Fibroblast of skin of right quadriceps (primary cell): ENCODE measurements at regions not wholly inside any gene's neighbourhood (a gene's known extent, or its start where the extent isn't known, plus 50 kb on each side); places are given as distances from the start of the nearest gene placed in this dataset.
"Not testable (repeated sequence)": the region's sequence is repeated elsewhere in the genome, so short reads cannot be mapped to it uniquely, and the experiment has no call there.

Experiments used
- DNase-seq: peaks from one replicate; pipeline ENCODE4 v3.0.0-alpha.2; 2013

DNA sequence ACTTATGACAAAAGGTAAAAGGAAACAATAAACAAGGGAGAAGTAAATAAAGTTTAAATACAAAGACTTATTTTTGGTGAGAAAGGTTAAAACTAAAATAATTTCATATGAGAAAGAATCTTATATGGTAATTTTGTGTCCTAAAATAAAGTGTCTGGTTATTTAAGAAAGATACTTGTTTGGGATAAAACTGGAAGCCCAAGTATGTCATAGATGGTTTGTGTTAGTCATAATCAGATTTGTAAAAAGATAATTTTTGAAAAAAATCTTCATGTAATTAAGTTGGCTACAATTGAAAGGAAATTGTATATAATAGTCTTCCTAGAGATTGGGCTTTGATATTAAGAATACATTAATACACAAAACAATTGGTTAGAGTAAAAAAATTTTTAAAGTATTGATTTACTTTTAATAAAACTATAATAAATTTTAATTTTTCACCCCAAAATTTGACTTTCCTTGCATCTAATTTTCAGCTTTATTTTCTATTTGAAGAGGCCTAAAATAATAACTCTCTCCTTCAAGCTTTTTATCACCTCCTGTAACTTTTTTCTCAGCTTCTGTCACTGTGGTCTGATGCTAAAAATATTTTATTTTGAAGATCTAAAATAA is 315.6 kb downstream of the SLITRK5 start:
- DNase-seq: no peak

DNA sequence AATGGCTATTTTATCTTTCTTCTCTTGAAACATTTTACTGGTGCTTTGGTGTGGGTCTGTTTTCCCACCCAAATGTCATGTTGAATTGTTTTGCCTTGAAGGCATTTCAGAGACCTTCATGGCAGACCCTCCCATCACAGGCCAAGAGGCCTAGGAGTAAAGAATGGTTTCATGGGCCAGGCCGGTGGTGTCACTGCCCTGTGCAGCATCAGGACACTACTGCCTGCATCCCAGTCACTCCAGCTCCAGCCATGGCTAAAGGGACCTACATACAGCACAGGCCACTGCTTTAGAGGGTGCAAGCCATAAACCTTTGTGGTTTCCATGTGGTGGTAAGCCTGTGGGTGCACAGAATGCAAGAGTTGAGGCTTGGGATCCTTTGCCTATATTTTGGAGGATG is 326.9 kb downstream of the SLITRK5 start:
- no peak for DNase-seq

DNA sequence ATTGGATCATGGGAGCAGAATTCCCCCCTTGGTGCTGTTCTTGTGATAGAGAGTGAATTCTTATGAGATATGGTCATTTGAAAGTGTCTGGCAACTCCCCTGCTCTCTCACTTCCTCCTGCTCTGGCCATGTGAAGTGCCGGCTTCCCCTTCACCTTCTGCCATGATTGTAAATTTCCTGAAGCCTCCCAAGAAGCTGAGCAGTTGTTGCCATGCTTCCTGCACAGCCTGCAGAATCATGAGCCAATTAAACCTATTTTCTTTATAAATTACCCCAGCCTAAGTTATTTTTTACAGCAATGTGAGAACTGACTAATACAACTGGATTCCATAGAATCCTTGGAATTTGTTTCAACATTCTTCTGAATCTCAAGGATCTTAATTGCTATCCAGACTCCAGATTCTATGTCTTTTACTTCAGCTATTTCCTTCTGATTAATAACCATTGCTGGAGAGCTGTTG is 328.1 kb downstream of the SLITRK5 start:
- peak; percentile 82 for DNase-seq

DNA sequence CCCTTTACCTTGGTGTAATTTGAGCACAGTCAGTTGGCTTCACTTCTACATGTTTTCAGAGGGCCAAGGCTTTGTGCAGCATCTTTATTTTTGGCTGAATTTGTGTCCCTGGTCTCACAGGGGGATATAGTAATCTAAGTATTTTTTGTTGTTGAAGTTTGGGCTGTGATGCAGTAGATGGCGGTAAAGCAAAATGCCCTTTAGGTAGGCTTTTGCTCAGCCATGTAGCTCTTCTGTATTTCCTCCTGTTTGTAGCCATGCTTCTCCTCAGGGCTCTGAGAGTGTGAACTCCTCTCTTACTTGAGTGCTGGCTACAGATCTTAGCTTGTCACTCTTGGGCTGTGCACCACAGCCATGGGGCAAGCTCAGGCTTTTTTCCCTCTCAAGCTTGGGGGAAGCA is 328.6 kb downstream of the SLITRK5 start:
- DNase-seq: no peak

DNA sequence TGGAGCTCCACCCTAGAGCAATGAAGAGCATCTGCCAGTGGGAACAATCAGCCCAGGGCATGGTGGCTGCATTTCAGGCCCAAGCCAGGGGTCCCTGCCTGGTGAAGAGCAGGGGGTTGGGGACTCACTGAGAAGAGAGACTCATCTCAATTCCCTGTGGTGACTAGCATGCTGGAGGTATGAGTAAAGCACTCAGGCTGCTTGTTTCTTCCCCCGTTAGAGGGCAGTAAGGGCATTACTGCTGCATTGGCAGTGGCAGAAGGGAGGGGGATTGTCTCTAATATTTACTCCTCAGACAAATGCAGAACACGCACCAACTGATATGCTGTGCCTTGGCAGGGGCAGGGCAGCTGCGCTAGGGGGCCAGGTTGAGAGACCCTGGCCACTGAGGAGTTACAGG is 329.1 kb downstream of the SLITRK5 start:
- DNase-seq: peak; percentile 8

DNA sequence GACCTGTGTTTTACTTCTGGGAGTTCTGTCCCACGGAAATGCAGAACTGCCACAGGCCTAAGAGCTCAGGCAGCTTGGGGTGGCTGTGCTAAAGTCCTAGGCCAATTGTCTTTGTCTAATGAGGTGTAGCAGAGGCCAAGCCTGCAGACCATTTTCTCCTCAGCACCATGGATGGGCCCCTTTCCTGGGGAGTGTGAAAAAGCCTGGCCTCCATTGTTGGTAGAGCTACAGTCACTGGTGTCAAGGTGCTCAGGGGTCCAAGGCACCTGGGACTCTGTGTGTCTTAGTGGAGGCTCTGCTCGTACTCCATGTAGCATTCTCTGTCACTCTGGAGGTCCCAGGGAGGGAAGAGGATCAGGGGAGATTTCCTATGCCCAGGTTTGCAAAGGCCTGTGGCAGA is 329.6 kb downstream of the SLITRK5 start:
- no peak for DNase-seq

DNA sequence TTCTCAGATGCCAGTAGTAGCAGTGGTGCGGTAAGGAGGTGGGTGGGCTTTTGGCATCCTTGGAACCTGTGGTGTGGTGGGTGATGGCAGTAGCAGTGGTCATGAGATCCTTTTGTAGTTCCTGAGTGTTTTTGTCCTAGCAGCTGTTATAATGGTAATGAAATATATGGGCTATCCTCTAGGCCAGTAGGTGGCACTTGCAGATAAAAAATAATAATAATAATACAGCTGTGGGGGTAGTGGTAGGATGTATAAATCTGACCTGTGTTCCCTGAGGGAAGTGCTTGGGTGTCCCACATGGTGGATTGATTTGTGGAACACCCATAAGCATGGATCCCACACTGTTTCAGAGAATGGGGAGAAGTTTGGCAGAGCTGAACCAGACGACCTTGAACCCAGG is 334.0 kb downstream of the SLITRK5 start:
- DNase-seq: peak; percentile 0

DNA sequence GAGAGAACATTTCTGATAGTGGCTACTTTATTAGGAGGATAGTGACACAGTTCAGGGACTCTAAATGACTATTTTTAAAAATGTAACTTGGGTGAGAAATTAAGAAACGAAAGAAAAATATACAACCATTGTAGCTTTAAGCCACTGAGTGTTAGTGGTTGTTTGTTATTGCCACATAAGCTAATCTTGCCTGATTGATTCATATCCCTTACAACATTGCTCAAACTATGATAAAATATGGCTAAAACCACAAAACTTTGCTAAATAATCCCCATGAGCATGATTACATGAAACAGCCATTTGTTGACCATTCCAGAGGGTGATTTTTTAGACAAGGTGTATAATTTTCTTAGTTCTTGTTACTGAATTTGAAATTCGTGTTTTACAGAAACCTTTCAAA is 343.4 kb downstream of the SLITRK5 start:
- no peak for DNase-seq

DNA sequence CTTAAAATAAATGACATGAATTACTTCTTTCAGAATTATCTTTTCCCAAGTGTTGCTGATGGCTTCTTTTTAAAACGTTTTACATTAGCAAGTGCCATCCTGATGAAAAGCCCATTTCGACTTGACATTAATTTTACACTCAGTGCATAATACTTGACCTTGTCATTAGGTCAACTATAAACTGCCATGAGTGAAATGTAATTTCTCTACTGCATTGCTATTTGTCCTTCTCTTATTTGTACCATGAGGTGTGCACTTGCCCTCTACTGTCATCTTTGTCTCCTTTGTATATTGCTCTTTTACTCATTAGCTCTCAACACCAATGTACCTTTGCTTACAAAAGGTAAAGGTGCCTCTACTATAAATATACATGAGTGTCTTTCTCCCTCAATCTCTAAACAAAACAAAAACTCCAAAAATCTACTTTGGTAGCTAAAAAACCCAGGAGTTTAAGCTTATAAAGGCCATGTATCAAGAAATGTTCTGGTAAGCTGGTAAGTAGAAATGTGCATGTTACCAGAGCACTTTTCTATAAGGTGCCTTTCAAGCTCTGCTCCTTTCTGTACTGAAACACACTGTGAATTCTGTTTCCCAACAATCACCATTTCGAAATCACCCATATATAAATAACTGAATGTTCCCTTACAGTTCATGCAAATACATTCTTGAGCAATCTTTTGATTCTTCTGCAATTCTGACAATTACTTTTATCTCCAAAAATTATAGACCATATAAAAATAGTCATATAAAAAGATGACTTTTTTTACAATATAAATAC is 351.4 kb downstream of the SLITRK5 start:
- DNase-seq: peak; percentile 2

DNA sequence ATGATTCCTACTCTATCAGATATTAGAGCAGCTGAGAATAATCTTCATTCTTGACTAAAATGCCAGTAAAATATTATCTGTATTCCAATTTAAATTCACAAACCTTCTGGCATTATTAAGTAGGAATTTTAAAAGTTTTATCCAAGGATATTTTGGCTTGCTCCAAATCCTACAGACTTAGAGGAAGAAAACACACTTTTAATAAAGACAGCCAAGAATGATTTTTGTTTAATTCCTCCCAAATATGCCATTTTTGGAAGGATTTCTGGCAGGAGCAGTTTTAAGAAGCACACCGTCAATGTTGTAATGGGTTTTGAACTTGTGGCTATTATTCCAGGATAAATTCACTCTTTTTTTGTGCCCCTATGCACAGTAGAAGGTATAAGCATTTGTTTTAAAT is 355.1 kb downstream of the SLITRK5 start:
- no peak for DNase-seq

DNA sequence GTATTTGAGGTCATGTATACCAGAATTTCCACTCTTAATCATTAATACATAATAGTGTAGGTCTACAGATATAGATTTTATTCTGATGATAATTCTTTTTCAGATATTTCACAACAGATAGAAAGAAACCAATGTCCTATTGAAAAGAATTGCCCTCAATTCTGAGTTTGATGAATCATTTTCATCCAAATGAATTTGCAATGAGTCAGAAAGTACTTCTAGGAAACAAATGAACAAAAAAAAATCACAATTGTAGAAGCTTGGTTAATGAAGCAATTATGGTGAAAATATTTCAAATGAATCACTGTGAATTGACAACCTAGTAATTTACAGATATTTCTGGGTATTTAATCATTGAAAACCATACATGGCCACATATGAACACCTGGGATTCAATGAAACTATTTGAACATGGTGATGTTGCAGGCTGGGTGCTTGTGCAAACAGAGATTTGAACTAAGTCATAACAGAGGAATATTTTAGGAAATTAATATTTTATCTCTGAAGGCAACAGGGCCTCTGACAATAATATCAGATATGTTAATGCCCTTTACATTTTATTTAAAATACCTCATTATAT is 360.9 kb downstream of the SLITRK5 start:
- DNase-seq: peak; percentile 44

DNA sequence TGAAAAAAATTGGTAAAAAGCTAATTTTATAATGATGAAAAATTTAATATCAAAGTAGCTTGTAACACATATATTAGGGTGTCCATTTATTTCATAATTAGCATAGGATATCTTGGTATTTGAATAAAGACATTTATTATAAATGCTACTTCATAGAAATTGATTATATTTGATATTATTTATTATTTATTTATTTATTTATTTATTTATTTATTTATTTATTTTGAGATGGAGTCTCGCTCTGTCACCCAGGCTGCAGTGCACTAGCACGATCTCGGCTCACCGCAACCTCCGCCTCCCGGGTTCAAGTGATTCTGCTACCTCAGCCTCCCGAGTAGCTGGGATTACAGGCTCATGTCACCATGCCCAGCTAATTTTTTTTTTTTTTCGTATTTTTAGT is 365.0 kb downstream of the SLITRK5 start:
- not testable (repeated sequence) for DNase-seq

DNA sequence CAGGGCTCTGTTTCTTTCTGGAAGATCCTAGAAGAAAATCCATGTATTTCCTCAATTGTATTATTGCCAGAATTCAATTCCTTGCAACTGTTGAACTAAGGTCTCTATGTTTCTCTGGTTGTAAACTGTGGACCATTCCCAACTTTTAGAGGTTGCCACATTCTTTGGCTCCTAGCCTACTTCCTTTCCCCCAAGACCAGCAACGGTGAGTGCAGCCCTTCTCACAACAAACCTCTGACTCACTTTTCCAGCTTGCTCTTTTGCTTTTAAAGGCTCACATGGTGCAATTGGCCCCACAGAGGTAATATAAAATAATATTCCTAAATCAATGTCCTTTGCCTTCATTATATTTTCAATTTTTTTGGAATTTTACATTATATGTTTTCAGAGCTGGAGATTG is 371.3 kb downstream of the SLITRK5 start:
- DNase-seq: peak; percentile 35

DNA sequence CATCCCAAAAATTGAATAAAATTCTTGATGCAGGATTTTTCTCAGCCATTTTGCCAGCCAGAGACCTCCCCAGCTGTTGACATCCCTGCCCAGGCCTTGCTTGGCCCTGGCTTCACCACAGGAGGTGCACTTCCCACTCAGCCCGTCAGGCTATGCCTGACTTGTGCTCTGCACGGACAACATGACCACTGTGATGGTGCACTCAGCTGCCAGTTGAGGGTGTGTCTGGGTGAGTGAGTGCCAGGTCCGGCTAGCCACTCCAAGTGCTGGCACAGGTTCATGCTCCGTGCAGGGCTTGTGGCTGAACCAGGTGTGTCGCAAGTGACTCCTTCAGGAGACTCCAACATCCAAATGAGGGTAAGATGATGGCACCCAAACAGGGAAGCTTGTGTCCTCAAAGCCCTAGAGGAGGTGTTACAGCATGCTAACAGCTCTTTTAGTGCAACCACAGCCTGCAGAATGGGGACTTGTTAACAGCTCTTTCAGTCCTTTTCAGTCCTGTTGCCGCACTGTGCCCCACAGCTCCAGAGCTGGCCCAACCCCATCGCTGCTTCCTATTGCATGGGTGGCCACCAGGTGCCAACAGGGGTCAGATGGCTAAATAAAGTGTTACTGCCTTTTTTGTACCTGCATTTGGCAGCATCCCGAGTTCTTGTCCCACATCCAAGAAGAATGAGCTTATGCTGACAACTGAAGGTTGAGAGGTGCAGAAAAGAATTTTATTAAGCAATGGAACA is 380.7 kb downstream of the SLITRK5 start:
- no peak for DNase-seq

DNA sequence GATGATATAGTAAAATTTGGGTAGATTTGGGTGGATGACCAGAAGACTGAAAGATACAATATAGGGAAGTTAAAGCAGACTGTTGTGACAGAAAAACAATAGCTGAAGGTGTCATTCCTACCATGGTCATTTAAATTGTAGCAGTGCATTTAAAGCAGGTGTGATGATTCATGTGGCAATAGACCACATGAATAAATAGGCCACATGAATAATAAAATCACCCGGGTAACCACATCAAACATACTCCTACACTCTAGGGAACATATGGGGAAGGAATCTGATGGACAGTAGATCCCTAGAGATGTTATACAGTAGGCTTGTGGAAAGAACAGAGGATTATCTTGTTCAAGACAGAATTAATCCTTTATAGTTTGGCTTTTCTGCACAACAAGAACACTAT is 392.6 kb downstream of the SLITRK5 start:
- DNase-seq: no peak

DNA sequence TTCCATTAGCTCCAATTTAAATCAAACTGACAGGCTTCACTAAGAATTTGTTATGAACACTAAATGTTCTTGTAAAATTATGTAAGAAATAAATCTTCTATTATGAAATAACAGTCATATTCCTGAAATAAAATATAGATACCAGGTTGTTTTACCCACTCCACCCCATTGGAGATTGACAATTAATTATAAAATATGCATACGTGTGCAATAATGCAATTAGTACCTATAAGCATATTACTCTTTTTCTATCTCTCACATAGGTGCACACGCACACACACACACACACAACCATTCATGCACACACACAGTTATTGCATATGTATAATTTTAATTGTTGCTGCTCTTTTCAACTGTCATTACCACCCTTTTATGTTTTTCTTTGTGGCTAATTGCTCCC is 395.7 kb downstream of the SLITRK5 start:
- DNase-seq: no peak

DNA sequence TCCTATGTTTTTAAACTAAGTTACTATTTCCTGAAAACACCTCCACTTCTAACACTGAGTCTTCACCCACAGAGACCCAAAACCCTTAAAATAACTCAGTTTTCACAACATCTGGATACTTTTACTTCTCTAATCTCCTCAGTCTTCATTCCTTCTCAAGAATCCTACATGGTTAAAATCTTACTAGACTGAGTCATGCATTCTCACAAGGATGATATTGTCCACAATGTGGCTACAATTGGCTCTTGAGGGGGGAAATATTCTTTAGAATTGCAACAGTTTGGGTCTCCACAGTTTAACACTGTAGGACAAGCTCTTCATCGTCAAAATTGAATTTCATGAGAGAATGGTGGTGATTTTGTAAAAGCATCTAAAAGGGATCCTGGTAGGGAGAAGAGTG is 397.1 kb downstream of the SLITRK5 start:
- peak; percentile 45 for DNase-seq

DNA sequence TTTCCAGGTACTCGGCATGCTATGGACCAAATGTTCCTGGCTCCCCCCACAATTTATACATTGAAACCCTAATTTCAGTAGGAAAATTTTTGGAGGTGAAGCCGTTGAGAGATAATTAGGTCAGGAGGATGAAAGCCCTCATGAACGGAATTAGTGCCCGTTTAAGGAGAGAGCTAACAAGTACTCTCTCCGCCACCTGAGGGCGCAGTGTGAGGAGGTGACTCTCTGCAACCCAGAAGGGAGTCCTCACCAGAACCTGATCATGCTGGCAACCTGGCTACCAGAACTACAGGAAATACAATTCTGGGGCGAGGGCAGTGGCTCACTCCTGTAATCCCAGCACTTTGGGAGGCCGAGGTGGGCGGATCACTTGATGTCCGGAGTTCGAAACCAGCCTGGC is 397.8 kb downstream of the SLITRK5 start:
- DNase-seq: no peak

DNA sequence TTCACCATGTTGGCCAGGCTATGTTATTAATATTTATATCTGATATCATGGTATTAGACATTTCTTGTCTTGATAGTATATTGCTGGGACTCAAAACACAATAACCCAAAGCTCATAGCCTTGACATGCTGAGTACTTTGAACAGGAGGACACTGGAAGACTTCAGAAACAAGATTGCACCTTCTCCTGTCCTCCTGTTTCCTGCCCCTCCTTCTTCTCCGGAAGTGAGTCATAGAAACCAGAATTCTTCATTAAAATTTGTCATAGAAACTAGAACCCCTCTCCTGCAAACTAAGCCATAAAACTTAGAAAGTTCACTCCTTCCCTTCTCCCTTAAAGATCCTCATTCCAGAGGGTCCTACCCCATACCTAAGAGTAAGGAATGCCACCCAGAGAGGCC is 400.2 kb downstream of the SLITRK5 start:
- no peak for DNase-seq

DNA sequence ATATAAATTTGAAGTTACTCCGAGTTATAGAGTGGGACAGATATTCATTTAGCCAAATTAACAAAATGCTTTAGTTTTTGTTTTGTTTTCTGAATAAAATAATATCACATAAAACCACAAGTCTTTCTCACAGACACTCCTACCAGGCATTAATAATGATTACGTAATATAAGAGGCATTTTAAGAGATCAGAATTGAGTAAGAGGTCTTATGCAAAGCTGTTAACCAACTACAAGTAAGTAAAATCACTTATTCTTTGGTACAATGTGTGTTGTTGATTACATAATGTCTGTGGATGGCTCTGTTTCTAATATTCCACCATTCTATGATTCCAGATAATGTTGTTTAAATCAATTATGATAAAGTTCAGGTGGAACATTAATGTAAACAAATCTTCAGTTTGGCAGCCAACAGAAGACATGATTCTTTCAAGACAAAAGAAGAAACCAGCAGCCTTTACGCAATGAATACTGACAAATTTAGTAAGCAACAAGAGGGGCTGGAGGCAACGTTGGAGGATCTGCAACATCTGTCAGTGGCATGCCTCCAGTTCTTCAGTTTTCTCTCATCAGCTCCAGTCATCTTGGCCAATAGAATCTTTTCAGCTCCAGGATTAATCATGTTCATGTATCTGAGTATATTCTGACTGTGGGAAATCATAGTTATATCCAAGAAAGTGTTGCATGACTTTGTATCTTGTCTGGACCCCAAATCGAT is 403.8 kb downstream of the SLITRK5 start:
- no peak for DNase-seq

DNA sequence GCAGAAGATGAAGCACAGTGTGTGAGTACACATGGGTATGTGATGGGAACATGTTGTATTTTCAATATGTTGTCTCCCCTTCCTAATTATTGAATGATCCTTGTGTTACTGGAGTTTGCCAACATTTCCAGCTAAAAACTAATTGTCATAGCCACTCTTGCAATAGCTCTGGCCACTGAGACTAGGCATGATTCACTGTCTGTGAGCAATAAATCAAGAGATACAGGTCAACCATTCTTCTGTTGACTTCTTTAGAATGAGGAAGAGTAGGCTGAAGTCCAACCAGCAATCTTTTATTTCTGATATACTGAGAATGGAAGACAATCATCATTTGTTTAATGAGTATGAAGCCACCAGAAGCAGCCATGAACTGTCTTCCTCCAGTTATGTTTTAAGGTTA is 413.9 kb downstream of the SLITRK5 start:
- no peak for DNase-seq

DNA sequence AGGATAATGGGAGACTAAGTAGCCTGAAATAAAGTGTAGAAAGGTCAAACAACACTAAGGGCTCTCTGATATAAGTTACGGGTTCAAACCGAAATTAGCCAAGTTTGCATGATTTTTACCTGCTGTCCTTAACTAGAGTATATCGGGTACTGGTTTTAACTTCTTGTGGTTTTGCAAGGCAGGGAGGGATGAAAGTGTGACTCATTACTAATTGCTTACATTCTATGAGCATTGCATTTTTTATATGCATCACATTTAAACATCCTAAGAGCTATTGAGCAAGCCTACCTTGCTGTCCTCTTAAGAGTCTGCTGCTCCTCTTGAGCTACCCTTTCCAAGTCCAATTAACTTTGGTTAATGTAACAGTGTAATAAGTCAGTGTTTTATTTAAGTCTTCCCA is 415.4 kb downstream of the SLITRK5 start:
- peak; percentile 30 for DNase-seq

DNA sequence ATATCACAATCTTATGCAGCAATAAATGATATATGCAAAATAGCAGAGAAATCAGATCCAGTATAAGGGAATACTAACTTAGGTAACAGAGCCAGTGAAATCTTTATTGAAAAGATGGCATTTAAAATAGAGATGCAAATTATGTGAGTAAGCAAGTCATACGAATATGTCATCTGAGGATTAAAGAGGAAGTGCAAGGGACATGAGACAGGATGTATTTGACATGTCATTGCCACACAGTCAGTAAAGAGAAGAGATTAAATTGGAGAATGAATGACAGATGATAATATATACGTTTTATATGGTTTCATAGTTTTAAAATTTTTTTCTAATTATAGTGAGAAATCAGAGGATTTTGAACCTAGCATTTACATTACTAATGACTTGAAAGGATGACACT is 426.4 kb downstream of the SLITRK5 start:
- DNase-seq: no peak
